ENCODE measurements at regions not wholly inside any gene's neighbourhood (a gene's known extent, or its start where the extent isn't known, plus 50 kb on each side); places are given as distances from the start of the nearest gene placed in this dataset.

DNA sequence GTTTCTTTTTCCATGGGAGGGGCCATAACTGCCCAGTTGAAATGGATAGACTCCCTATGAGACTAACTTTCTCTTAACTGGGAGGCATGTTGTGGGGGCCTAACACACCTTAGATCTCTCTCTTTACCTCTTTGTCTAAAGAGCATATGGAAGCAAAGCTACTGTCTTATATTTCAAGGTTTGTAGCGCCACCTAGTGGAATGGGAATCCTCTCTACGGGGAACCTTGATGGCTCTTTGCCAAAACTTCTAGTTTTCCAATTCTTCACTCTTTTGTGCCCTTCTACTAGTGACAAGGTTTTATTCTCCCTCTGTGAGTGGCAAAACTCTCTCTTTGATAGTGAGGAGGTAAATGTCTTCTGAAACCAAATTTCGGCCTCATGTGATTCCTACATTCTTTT, 1030.4 kb upstream of the CADM2 start:
- Histone ChIP-seq H3K9me2 (replicated peaks; ENCODE audit: low read depth, low read length) (no peaks in the 10 kb centered on the region), H4K20me1 (ENCODE audit: insufficient read depth, low read length, poor library complexity, severe bottlenecking) (no peaks in the 10 kb centered on the region), H3K36me3 (ENCODE audit: insufficient read depth, low read length) (no peaks in the 10 kb centered on the region), H3K4me1 (ENCODE audit: insufficient read depth, low read length, poor library complexity, severe bottlenecking) (no peaks in the 10 kb centered on the region), H3K9ac (ENCODE audit: low read depth, low read length, poor library complexity, severe bottlenecking) (no peak overlapping the region), H3K4me3 (ENCODE audit: low read length, poor library complexity, severe bottlenecking) (no peak overlapping the region), H3K27me3 (ENCODE audit: insufficient read depth, low read length, poor library complexity, severe bottlenecking) (no peaks in the 10 kb centered on the region), H3K79me2 (ENCODE audit: insufficient read depth, low read length) (no peaks in the 10 kb centered on the region), H3K4me2 (ENCODE audit: low read depth, low read length, poor library complexity, severe bottlenecking) (no peak overlapping the region), H2AFZ (ENCODE audit: low read length) (no peak overlapping the region), H3K9me3 (ENCODE audit: insufficient read depth, low read depth, low read length) (no peaks in the 10 kb centered on the region; the same call in 1 of the 2 replicates), H3F3A (ENCODE audit: low read depth) (no peaks in the 10 kb centered on the region)
- TF ChIP-seq CTCF (conservative IDR thresholded peaks at IDR 0.05; ENCODE audit: low read length), result peak; percentile 68
- no peak for TF ChIP-seq EZH2phosphoT487 (IDR thresholded peaks at IDR 0.05; ENCODE audit: borderline replicate concordance)

DNA sequence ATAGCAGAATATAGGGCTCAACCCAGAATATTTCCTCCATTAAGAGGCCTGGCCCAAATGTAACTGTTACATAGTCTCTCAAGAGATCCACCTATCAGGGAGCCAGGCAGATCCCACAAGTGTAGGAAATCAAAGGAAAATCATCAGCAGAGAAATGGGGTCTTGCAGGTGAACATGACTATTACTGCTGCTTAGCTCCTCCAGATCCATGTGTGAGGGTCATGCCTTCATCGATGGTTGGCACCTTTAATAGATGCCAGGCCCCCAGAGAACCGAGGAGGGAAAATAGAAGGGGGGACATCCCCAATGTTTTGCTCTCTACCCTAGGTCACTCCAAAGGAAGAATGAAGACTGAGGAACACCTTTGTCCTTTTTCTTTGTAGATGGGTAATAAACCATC, 1029.9 kb upstream of the CADM2 start:
- no peak overlapping the region for H3K4me3 ChIP-seq (ENCODE audit: low read length, poor library complexity, severe bottlenecking)
- H2AFZ ChIP-seq (ENCODE audit: low read length), result no peak overlapping the region
- no peaks in the 10 kb centered on the region for H3K36me3 ChIP-seq (ENCODE audit: insufficient read depth, low read length)
- H3K4me1 ChIP-seq (ENCODE audit: insufficient read depth, low read length, poor library complexity, severe bottlenecking), result no peaks in the 10 kb centered on the region
- no peaks in the 10 kb centered on the region for H3K79me2 ChIP-seq (ENCODE audit: insufficient read depth, low read length)
- H3F3A ChIP-seq (ENCODE audit: low read depth), result no peaks in the 10 kb centered on the region
- no peak overlapping the region for H3K4me2 ChIP-seq (ENCODE audit: low read depth, low read length, poor library complexity, severe bottlenecking)
- no peak overlapping the region for H3K9ac ChIP-seq (ENCODE audit: low read depth, low read length, poor library complexity, severe bottlenecking)
- H3K9me3 ChIP-seq (ENCODE audit: insufficient read depth, low read depth, low read length), result no peaks in the 10 kb centered on the region; the same call in 1 of the 2 replicates
- no peaks in the 10 kb centered on the region for H3K9me2 ChIP-seq (replicated peaks; ENCODE audit: low read depth, low read length)
- H3K27me3 ChIP-seq (ENCODE audit: insufficient read depth, low read length, poor library complexity, severe bottlenecking), result no peaks in the 10 kb centered on the region
- TF ChIP-seq CTCF (conservative IDR thresholded peaks at IDR 0.05; ENCODE audit: low read length) (no peak), EZH2phosphoT487 (IDR thresholded peaks at IDR 0.05; ENCODE audit: borderline replicate concordance) (no peak)
- no peaks in the 10 kb centered on the region for H4K20me1 ChIP-seq (ENCODE audit: insufficient read depth, low read length, poor library complexity, severe bottlenecking)

GRCh38 chr3:83934192-83935021, 1024.4 kb upstream of the CADM2 start:
- Histone ChIP-seq H3K9me2 (replicated peaks; ENCODE audit: low read depth, low read length) (no peaks in the 10 kb centered on the region), H3K4me1 (ENCODE audit: insufficient read depth, low read length, poor library complexity, severe bottlenecking) (peaks cover 6% of the 10 kb centered on the region), H3K9ac (ENCODE audit: low read depth, low read length, poor library complexity, severe bottlenecking) (peak overlapping the region; percentile 64), H3K36me3 (ENCODE audit: insufficient read depth, low read length) (no peaks in the 10 kb centered on the region), H3K27me3 (ENCODE audit: insufficient read depth, low read length, poor library complexity, severe bottlenecking) (no peaks in the 10 kb centered on the region), H3K4me3 (ENCODE audit: low read length, poor library complexity, severe bottlenecking) (peak overlapping the region; percentile 23), H4K20me1 (ENCODE audit: insufficient read depth, low read length, poor library complexity, severe bottlenecking) (no peaks in the 10 kb centered on the region), H3F3A (ENCODE audit: low read depth) (no peaks in the 10 kb centered on the region), H3K9me3 (ENCODE audit: insufficient read depth, low read depth, low read length) (no peaks in the 10 kb centered on the region), H2AFZ (ENCODE audit: low read length) (peak overlapping the region; percentile 37; the same call in 1 of the 2 replicates), H3K79me2 (ENCODE audit: insufficient read depth, low read length) (no peaks in the 10 kb centered on the region), H3K4me2 (ENCODE audit: low read depth, low read length, poor library complexity, severe bottlenecking) (peak overlapping the region; percentile 41)
- TF ChIP-seq CTCF (conservative IDR thresholded peaks at IDR 0.05; ENCODE audit: low read length) (no peak), EZH2phosphoT487 (IDR thresholded peaks at IDR 0.05; ENCODE audit: borderline replicate concordance) (no peak)
